SK-N-SH treated with all-trans-retinoic acid at 6 μM for 48 hours (cell line): ENCODE measurements at regions not wholly inside any gene's neighbourhood (a gene's known extent, or its start where the extent isn't known, plus 50 kb on each side); places are given as distances from the start of the nearest gene placed in this dataset.

Experiments
- ESRRG ChIP-seq: fragments of 250-450 bp; sonication (Bioruptor Pico); IDR thresholded peaks from 2 replicates; pipeline ENCODE4 v1.6.1; 2021; ENCODE audit warnings: mild to moderate bottlenecking
- ZNF70 ChIP-seq: fragments of 450-650 bp; formaldehyde crosslinking; IDR thresholded peaks from 2 replicates; pipeline ENCODE4 v1.5.0; 2020; ENCODE audit warnings: mild to moderate bottlenecking, moderate library complexity

DNA sequence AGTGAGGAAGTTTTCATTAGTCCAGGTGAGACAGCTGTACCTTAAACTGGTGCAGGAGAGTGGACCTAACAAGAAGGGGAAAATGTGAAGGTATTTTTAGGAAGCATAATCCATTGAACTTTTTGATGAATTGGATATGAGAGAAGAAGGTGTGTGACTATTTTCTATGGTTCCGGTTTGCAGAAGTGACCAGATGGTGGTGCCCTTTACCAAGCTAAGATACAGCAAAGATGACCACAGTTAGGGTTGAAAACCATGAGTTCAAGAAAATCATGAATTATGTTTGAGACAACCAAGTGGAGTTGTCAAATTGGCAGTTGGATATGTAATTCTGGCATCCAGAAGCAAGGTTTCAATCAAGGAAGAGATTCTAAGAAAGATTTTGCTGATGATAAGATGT lies 61.9 kb upstream of the NRSN1 start:
- TF ChIP-seq ZNF70 (no peak), ESRRG (no peak)
